Fibroblast of mammary gland (primary cell): ENCODE measurements at regions not wholly inside any gene's neighbourhood (a gene's known extent, or its start where the extent isn't known, plus 50 kb on each side); places are given as distances from the start of the nearest gene placed in this dataset.

Source experiments
- DNase-seq: peaks from one replicate; pipeline ENCODE4 v3.0.0-alpha.2; 2010; ENCODE audit warnings: low read depth
- H3K4me3 ChIP-seq: 2 replicates; pipeline ENCODE4 v1.5.1; 2011; ENCODE audit warnings: low read depth, mild to moderate bottlenecking, low read length, moderate library complexity; ENCODE audit not compliant: control insufficient read depth
- TF ChIP-seq, protein P1 (sequence below): conservative IDR thresholded peaks from 2 replicates; pipeline ENCODE4 v1.5.1; 2011; ENCODE audit warnings: low read depth, low read length, inconsistent platforms; ENCODE audit not compliant: control insufficient read depth, insufficient read depth

DNA sequence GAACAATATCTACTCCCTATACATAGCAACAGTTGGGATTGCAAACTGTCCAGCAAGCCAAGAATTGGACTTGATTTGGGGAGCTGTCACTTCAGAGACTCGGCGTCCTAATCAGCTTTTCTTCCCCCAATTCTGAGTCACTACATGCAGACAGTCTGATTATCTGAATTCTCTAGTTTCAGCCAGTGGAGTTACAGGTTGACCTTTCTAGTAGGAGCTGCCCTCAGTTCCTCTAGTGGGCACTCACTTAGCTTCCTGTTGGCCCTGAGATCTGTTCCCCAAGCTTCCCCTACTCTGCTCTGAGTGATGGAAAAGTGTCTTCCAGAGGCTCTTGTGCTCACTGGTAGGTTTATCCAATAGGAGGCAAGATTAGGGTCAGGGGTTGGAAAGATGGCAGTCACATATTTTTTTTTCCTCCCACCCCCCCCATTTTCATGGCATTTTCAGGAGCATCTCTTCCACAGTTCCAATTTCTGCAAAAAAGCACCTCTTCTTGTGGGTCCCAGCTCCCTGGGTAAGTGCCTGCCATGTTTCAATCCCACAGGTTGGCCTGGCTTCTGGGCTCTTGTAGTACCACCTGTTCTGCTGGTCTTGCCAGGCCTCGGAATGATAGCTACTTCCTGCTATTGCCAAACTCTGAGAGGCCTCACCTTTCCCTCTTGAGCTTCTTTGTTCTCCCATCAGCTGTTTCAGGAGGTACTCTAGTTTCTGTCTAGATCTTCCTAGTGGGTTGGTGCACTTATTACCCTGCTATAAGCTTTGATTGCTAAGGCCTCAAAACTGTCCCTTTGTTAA is 182.2 kb downstream of the RAP2B start:
- DNase-seq, result no peak
- TF ChIP-seq, protein P1, sequence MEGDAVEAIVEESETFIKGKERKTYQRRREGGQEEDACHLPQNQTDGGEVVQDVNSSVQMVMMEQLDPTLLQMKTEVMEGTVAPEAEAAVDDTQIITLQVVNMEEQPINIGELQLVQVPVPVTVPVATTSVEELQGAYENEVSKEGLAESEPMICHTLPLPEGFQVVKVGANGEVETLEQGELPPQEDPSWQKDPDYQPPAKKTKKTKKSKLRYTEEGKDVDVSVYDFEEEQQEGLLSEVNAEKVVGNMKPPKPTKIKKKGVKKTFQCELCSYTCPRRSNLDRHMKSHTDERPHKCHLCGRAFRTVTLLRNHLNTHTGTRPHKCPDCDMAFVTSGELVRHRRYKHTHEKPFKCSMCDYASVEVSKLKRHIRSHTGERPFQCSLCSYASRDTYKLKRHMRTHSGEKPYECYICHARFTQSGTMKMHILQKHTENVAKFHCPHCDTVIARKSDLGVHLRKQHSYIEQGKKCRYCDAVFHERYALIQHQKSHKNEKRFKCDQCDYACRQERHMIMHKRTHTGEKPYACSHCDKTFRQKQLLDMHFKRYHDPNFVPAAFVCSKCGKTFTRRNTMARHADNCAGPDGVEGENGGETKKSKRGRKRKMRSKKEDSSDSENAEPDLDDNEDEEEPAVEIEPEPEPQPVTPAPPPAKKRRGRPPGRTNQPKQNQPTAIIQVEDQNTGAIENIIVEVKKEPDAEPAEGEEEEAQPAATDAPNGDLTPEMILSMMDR, result no peak
- no peak overlapping the region for H3K4me3 ChIP-seq

DNA sequence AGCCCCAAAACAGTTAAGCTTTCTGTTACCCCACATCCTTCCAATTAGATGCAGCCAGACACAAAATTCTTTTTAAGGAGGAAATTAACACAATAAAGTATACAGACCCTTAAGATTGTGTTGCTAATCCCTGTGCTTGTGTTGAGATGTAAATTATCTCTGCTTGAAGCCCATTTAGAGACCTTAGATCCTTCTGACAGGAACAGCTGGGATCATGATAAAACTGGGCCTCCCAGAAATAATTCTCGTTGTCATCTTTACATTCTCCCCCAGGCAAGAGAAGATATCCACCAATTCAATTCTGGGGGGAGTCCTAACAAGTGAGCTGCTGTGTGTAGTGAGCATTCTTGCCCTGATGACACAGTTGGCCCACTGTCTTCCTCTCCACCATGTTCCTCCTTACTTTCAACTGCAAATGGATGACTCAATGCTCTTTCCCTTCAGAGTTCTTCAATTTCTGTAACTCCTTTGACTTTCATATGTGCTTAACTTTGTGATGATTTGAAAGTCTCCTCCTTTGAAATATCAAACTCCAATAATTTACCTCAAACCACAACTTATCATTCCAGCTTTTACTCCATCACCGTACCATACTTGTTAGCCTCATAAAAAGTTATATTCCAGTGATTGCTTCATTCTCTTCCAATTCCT is 186.6 kb downstream of the RAP2B start:
- peak; percentile 12 for DNase-seq
- H3K4me3 ChIP-seq, result no peak overlapping the region
- TF ChIP-seq, protein P1, result no peak

DNA sequence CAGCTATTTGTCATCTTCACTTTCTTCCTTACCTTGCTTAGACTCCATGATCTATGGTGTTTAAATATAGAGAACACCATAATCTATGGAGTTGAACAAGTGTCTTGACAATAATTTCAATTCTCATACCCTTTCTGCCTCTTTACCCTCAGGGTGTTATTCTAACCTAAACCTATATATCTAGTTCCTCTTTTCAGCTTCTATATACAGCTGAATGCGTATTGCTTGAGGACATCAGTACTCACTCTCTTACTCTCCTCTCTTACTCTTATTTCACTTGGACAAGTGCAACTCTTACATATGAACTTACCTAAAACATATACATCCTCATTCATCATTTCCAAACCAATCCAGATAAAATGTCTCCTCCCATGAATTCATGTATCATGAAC is 187.1 kb downstream of the RAP2B start:
- TF ChIP-seq, protein P1, result no peak

DNA sequence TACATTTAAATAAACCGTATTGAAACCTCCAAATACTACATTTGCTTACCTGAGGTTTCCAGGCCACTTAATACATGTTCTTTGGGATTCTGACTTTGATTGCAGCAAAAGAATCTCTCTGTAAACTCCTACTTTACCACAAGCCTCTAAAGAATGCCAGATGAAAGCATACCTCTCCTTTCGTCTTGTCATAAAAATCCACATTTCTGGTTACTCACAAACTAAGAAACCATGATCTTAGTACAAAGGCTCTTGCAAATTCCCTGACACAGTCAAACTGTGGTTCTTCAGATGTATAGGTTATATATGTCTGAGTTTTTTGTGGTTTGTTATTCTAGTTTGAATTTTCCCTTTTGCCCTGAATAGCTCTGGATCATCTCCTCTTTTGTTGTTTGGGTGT is 188.4 kb downstream of the RAP2B start:
- peak; percentile 36 for DNase-seq

More for the DNA sequence above, 187.1 kb downstream of the RAP2B start:
- H3K4me3 ChIP-seq, result no peak overlapping the region
- DNase-seq, result no peak

DNA sequence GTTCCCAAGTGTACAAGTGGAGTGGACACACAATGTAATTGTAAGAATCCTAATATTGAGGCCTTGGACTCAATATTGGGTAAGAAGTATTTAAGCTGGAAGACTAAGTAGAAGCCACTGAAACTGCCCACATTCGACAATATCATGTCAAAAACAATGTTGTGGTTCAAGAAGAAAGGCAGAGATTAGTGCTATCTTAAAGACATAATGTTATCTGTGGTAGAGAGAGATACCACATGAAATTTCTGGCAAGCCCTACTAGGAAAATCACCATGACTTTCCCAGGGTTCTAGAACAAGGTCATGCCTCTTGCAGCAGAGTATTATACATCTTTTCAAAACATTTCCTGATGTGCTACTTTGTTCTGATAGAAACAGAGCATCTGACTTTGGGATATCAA is 192.6 kb downstream of the RAP2B start:
- H3K4me3 ChIP-seq, result no peak overlapping the region
- TF ChIP-seq, protein P1, result no peak
- DNase-seq, result no peak

More for the DNA sequence above, 188.4 kb downstream of the RAP2B start:
- TF ChIP-seq, protein P1, result no peak
- no peak overlapping the region for H3K4me3 ChIP-seq

DNA sequence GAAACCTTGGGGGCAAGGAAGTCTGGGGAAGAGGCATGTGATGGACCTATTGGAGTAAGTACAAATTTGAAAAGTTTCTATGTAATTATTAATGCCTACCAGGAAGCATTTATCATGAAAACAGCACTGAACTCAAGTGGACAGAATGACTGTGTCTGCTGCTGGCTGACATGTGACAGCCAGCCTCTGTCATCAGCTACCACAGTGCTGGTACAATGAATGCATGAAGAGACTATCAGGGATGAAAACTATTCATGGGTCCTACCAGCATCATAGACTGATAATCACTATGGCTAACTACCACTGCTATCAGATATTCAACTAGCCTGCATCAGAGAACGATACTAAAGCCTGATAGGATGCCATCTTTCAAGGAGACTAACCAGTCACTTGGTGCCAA is 193.5 kb downstream of the RAP2B start:
- no peak overlapping the region for H3K4me3 ChIP-seq
- DNase-seq, result no peak
- TF ChIP-seq, protein P1, result no peak
